ENCODE measurements at regions not wholly inside any gene's neighbourhood (a gene's known extent, or its start where the extent isn't known, plus 50 kb on each side); places are given as distances from the start of the nearest gene placed in this dataset.

GRCh38 chr2:239507576-239508258 lies 106.9 kb upstream of the HDAC4 start:
- TF ChIP-seq, protein P1, sequence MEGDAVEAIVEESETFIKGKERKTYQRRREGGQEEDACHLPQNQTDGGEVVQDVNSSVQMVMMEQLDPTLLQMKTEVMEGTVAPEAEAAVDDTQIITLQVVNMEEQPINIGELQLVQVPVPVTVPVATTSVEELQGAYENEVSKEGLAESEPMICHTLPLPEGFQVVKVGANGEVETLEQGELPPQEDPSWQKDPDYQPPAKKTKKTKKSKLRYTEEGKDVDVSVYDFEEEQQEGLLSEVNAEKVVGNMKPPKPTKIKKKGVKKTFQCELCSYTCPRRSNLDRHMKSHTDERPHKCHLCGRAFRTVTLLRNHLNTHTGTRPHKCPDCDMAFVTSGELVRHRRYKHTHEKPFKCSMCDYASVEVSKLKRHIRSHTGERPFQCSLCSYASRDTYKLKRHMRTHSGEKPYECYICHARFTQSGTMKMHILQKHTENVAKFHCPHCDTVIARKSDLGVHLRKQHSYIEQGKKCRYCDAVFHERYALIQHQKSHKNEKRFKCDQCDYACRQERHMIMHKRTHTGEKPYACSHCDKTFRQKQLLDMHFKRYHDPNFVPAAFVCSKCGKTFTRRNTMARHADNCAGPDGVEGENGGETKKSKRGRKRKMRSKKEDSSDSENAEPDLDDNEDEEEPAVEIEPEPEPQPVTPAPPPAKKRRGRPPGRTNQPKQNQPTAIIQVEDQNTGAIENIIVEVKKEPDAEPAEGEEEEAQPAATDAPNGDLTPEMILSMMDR (IDR thresholded peaks at IDR 0.05) = no peak
- DNase-seq (no peak), ATAC-seq (no peak)
- H3K9me3 ChIP-seq (ENCODE audit: control insufficient read depth, insufficient read depth, low read length) = peaks cover 4% of the 10 kb centered on the region
- no peak overlapping the region for H3K27ac ChIP-seq (ENCODE audit: low read length)
- H3K27me3 ChIP-seq (ENCODE audit: control insufficient read depth, insufficient read depth, low read length) = no peaks in the 10 kb centered on the region
- Mint-ChIP-seq H3K27ac (no peak overlapping the region), H3K36me3 (no peaks in the 10 kb centered on the region), H3K4me3 (no peak overlapping the region), H3K27me3 (ENCODE audit: low read depth in 2 of 2) (no peaks in the 10 kb centered on the region), H3K4me1 (peaks cover 0 to 7% of the 10 kb centered on the region in 2 donors), H3K9me3 (no peaks in the 10 kb centered on the region)
- no peaks in the 10 kb centered on the region for H3K36me3 ChIP-seq (ENCODE audit: control insufficient read depth, insufficient read depth, low read length)
- H3K4me3 ChIP-seq (ENCODE audit: low read length) = no peak overlapping the region
- WGBS (ENCODE audit: insufficient coverage) = 68% methylated on average over 17 of the region's 18 CpGs
- no peaks in the 10 kb centered on the region for H3K4me1 ChIP-seq (ENCODE audit: control insufficient read depth, insufficient read depth, low read length)
- intact Hi-C loops (cut with micrococcal nuclease) = no loop called here

- Histone ChIP-seq H3K4me3 (ENCODE audit: low read length) (no peak overlapping the region), H3K36me3 (ENCODE audit: control insufficient read depth, insufficient read depth, low read length) (no peaks in the 10 kb centered on the region), H3K27ac (ENCODE audit: low read length) (no peak overlapping the region), H3K27me3 (ENCODE audit: control insufficient read depth, insufficient read depth, low read length) (no peaks in the 10 kb centered on the region), H3K9me3 (ENCODE audit: control insufficient read depth, insufficient read depth, low read length) (peaks cover under 1% of the 10 kb centered on the region), H3K4me1 (ENCODE audit: control insufficient read depth, insufficient read depth, low read length) (peaks cover 5% of the 10 kb centered on the region)
- ATAC-seq (no peak), DNase-seq (no peak)
- TF ChIP-seq, protein P1 (IDR thresholded peaks at IDR 0.05) = no peak
- intact Hi-C loops (cut with micrococcal nuclease) = no loop called here
- H3K9me3 Mint-ChIP-seq = no peaks in the 10 kb centered on the region
- H3K4me3 Mint-ChIP-seq = no peak overlapping the region
- H3K27ac Mint-ChIP-seq = no peak overlapping the region
- H3K27me3 Mint-ChIP-seq (ENCODE audit: low read depth in 2 of 2) = no peaks in the 10 kb centered on the region
- peaks cover 0 to 7% of the 10 kb centered on the region in 2 donors for H3K4me1 Mint-ChIP-seq
- no peaks in the 10 kb centered on the region for H3K36me3 Mint-ChIP-seq
- 94% methylated on average over 19 of the region's 19 CpGs for WGBS (ENCODE audit: insufficient coverage)
Measured at GRCh38 chr2:239506961-239507360, 106.1 kb upstream of the HDAC4 start.

DNA sequence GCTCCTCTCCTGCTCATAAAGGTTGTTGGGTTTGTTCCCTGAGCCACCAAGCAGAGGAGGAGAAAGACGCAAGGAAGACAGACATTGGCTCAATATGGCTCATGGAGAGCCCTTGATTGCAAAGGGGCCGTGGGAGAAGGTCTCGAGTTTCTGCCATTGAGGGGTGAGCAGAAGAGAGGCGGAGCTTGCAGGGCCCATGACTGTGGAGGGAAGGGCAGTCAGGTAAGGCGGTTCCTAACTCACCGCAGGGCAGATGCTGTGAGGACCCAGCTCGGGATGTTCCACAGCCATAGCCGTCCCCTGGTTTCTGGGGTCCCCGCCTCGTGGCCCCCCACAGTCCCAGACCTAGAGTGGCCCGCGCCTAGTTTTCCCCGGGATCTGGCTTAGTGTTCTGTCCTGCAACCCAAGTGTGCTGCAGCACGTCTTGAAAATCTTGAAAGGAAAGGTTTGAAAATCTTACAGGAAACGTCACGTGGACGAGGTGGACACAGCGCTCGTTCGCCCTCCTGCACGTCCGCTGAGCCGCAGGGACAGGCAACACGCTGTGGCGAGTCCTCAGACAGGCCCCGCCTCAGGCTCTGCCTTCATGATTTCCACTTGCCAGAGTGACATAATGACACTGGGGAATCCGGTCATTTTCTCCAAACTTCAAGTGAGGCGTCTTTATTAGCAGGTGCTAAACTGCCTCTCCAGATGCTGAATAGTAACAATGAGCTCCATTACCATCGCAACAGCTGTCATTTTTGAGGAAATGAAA lies 105.5 kb upstream of the HDAC4 start:
- no peak overlapping the region for H3K4me3 ChIP-seq (ENCODE audit: low read length)
- whole genome bisulfite sequencing (ENCODE audit: insufficient coverage) = 92% methylated on average over 29 of the region's 29 CpGs
- no peak for DNase-seq
- no peaks in the 10 kb centered on the region for H3K27me3 ChIP-seq (ENCODE audit: control insufficient read depth, insufficient read depth, low read length)
- Mint-ChIP-seq H3K27me3 (ENCODE audit: low read depth in 2 of 2) (no peaks in the 10 kb centered on the region), H3K27ac (no peak overlapping the region), H3K9me3 (no peaks in the 10 kb centered on the region), H3K4me3 (no peak overlapping the region), H3K4me1 (peaks cover 0 to 7% of the 10 kb centered on the region in 2 donors), H3K36me3 (no peaks in the 10 kb centered on the region)
- H3K27ac ChIP-seq (ENCODE audit: low read length) = no peak overlapping the region
- peaks cover 11% of the 10 kb centered on the region for H3K4me1 ChIP-seq (ENCODE audit: control insufficient read depth, insufficient read depth, low read length)
- no peak for ATAC-seq
- TF ChIP-seq, protein P1 (IDR thresholded peaks at IDR 0.05) = no peak
- no peaks in the 10 kb centered on the region for H3K9me3 ChIP-seq (ENCODE audit: control insufficient read depth, insufficient read depth, low read length)
- intact Hi-C loops (cut with micrococcal nuclease) = no loop called here
- no peaks in the 10 kb centered on the region for H3K36me3 ChIP-seq (ENCODE audit: control insufficient read depth, insufficient read depth, low read length)
